Heart left ventricle (tissue), 16 donors: ENCODE measurements at regions not wholly inside any gene's neighbourhood (a gene's known extent, or its start where the extent isn't known, plus 50 kb on each side); places are given as distances from the start of the nearest gene placed in this dataset.

ENCODE experiments used
- ATAC-seq, 4 donors: fragments of 200-7000 bp; cut with Tn5 transposase; one replicate each; pipeline ENCODE4 v1.9.1; 2020 to 2022; ENCODE audit warnings: moderate library complexity in 4 of 4, mild to moderate bottlenecking in 3 of 4, moderate number of reproducible peaks in 1 of 4
- DNase-seq, 5 donors: peaks; one replicate each; pipeline ENCODE4 v3.0.0-alpha.2; 2020
- H3K27ac ChIP-seq, 12 donors: fragments of 200-600 bp; sonication (generic) in 4 of 12; one replicate each; pipeline versions ENCODE4 v1.5.0 to v1.8.0; 2016 to 2022; ENCODE audit warnings: mild to moderate bottlenecking in 2 of 12
- H3K27me3 ChIP-seq, 9 donors: fragments of 200-600 bp; sonication (generic) in 2 of 9; one replicate each; pipeline versions ENCODE4 v1.5.1 to v1.8.0; 2016 to 2022; ENCODE audit warnings: mild to moderate bottlenecking in 3 of 9
- H3K36me3 ChIP-seq, 9 donors: fragments of 200-600 bp; sonication (generic) in 2 of 9; one replicate each; pipeline versions ENCODE4 v1.5.0 to v1.8.0; 2018 to 2022; ENCODE audit warnings: mild to moderate bottlenecking in 2 of 9
- H3K4me1 ChIP-seq, 12 donors: fragments of 200-600 bp; sonication (generic) in 4 of 12; one replicate each; pipeline versions ENCODE4 v1.5.0 to v1.8.0; 2016 to 2022; ENCODE audit warnings: mild to moderate bottlenecking in 3 of 12
- H3K4me3 ChIP-seq, 12 donors: fragments of 200-600 bp; sonication (generic) in 4 of 12; one replicate each; pipeline versions ENCODE4 v1.5.0 to v1.8.0; 2017 to 2022; ENCODE audit warnings: mild to moderate bottlenecking in 9 of 12, moderate library complexity in 4 of 12
- H3K9me3 ChIP-seq, 12 donors: fragments of 200-600 bp; sonication (generic) in 4 of 12; one replicate each; pipeline versions ENCODE4 v1.5.0 to v1.8.0; 2016 to 2022; ENCODE audit warnings: mild to moderate bottlenecking in 1 of 12
- POLR2A ChIP-seq, 2 donors: fragments of 450-650 bp; IDR thresholded peaks; one replicate each; pipeline ENCODE4 v1.6.1; 2017; ENCODE audit warnings: antibody characterized with exemption in 2 of 2, mild to moderate bottlenecking in 2 of 2, moderate library complexity in 2 of 2
- WGBS, 4 donors: extraction: QIAGEN DNeasy Blood & Tissue Kit in 2 of 4; methylation state at CpG; one replicate each; pipeline versions ENCODE4 v1.1.5 to v1.1.7; 2013 to 2018; 5-methylcytosine and 5-hydroxymethylcytosine counted together
- intact Hi-C, 10 donors: fragments of 100-400 bp; cut with DNase I; formaldehyde crosslinking; loops; one replicate each; pipeline versions ENCODE4 v1.11.1 to v1.14.2; 2022
- TF ChIP-seq, protein P1 (sequence below), 12 donors: fragments of 200-600 bp; sonication (generic) in 4 of 12; IDR thresholded peaks; one replicate each; pipeline versions ENCODE4 v1.5.0 to v1.8.0; 2018 to 2022; ENCODE audit warnings: antibody characterized with exemption in 12 of 12, mild to moderate bottlenecking in 5 of 12
- donor health status: ischemic (EF 13 %, LVEDD 7.1; RV severe dilation, severe dysfunction).
- donor health status: healthy with polysubstance abuse.
- donor health status: DM: no; HTN: yes; CAD: no.
- donor health status: DM: no; HTN: no; CAD: no.
- donor health status: ischemic (EF 25% LVEDD 6.9; RV normal size, moderate dysfunction).
- donor health status: ischemic (EF 25% LVEDD 5.7; RV mildly dilated, moderate dysfunction).
- donor health status: healthy.
- donor health status: DM: yes; HTN: yes; CAD: no.
- donor health status: ischemic (EF 35%, LVEDD 5.7; RV mildly dilated, moderate dysfunction).
- donor health status: nonischemic (EF 11% LVEDD 7.7; RV severe dilation, severe dysfunction).
- donor health status: DM: yes; HTN: yes; CAD: no.
- donor health status: PGD.
- donor health status: ischemic (EF 29% LVEDD 5.4; RV normal size, mild dysfunction).
- donor health status: nonischemic (EF 23%, LVEDD 6.1; RV moderate dilation, normal function).

DNA sequence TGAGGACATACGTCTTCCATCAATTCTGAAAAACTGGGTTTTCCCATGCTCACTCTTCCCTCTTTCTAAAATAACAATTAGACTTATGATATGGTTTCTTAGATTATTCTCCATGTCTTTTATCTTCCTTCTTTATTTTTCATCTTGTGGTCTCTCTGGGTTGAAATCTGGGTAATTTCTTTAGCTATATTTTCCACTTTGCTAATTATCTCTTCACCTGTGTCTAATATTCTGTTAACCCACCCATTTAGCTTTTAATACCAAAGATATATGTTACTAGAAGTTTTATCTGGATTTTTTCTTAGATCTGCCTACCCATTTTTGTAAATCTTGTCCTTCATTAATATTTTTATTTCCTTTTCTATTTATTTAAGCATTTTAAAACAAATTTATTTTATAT lies 121.8 kb downstream of the TENT5A start:
- no peaks in the 10 kb centered on the region for H3K27me3 ChIP-seq
- H3K36me3 ChIP-seq, result no peaks in the 10 kb centered on the region
- 78 to 87% (median 82%) methylated on average over 1 of the region's 1 CpG for WGBS, 4 donors
- no peaks in the 10 kb centered on the region for H3K4me1 ChIP-seq
- H3K27ac ChIP-seq, result no peak overlapping the region
- intact Hi-C loops, result no loop called here
- ATAC-seq (no peak), DNase-seq (no peak)
- no peak overlapping the region for H3K4me3 ChIP-seq
- TF ChIP-seq POLR2A (IDR thresholded peaks at IDR 0.05), result no peak
- TF ChIP-seq, protein P1, sequence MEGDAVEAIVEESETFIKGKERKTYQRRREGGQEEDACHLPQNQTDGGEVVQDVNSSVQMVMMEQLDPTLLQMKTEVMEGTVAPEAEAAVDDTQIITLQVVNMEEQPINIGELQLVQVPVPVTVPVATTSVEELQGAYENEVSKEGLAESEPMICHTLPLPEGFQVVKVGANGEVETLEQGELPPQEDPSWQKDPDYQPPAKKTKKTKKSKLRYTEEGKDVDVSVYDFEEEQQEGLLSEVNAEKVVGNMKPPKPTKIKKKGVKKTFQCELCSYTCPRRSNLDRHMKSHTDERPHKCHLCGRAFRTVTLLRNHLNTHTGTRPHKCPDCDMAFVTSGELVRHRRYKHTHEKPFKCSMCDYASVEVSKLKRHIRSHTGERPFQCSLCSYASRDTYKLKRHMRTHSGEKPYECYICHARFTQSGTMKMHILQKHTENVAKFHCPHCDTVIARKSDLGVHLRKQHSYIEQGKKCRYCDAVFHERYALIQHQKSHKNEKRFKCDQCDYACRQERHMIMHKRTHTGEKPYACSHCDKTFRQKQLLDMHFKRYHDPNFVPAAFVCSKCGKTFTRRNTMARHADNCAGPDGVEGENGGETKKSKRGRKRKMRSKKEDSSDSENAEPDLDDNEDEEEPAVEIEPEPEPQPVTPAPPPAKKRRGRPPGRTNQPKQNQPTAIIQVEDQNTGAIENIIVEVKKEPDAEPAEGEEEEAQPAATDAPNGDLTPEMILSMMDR (IDR thresholded peaks at IDR 0.05), result no peak
- peaks cover 0 to 40% (median 19%) of the 10 kb centered on the region in 12 donors for H3K9me3 ChIP-seq

DNA sequence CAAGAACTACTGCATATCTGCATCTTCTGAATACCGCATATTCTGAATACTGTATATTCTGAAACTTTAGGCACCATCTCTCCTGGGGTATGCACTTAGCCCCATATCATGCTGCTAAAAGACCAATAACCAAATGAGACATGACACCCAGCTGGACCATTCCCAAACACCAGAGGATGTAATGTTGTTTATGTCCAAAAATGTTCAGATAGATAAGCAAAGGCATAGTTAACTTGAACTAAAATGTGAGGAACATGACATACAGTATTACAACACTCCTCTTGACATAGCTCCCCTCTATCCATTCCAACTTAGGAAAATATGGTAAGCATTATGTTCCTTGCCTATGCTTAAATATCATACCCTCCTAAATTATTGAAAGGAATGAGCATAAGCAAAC lies 127.3 kb downstream of the TENT5A start:
- WGBS, 4 donors, result 91 to 100% (median 96%) methylated on average over 1 of the region's 1 CpG
- Histone ChIP-seq H3K27me3 (no peaks in the 10 kb centered on the region), H3K4me3 (no peak overlapping the region), H3K36me3 (no peaks in the 10 kb centered on the region), H3K9me3 (peaks cover 0 to 26% (median 9%) of the 10 kb centered on the region in 12 donors), H3K27ac (no peak overlapping the region), H3K4me1 (peaks cover 0 to 6% (median 0%) of the 10 kb centered on the region in 12 donors)
- intact Hi-C loops, result no loop called here
- DNase-seq (no peak), ATAC-seq (no peak)
- TF ChIP-seq, protein P1 (IDR thresholded peaks at IDR 0.05), result no peak
- TF ChIP-seq POLR2A (IDR thresholded peaks at IDR 0.05), result no peak

DNA sequence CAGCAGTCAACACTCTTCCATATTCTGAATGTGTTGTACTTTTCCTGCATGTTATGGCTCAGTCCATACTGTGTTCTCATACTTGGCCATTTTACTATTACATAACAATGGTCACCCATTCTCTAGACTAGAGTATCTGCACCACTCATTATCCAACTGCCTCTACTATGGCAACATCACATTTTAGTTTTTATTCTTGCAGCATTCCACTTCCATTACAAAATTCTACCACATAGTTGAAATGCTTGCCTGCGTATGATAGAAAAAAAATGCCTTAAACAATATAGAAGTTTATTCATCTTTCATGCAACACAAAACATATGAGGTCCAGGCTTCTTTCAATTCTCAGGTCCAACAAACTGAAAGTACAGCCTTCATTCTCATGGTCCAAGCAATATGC lies 128.0 kb downstream of the TENT5A start:
- ATAC-seq (no peak), DNase-seq (no peak)
- Histone ChIP-seq H3K36me3 (no peaks in the 10 kb centered on the region), H3K4me1 (peaks cover 0 to 6% (median 0%) of the 10 kb centered on the region in 12 donors), H3K4me3 (no peak overlapping the region), H3K27me3 (no peaks in the 10 kb centered on the region), H3K27ac (no peak overlapping the region), H3K9me3 (peaks cover 0 to 18% (median 4%) of the 10 kb centered on the region in 12 donors)
- WGBS, 4 donors, result 91 to 96% (median 92%) methylated on average over 1 of the region's 1 CpG
- no peak for TF ChIP-seq POLR2A (IDR thresholded peaks at IDR 0.05)
- TF ChIP-seq, protein P1 (IDR thresholded peaks at IDR 0.05), result no peak
- intact Hi-C loops, result no loop called here

DNA sequence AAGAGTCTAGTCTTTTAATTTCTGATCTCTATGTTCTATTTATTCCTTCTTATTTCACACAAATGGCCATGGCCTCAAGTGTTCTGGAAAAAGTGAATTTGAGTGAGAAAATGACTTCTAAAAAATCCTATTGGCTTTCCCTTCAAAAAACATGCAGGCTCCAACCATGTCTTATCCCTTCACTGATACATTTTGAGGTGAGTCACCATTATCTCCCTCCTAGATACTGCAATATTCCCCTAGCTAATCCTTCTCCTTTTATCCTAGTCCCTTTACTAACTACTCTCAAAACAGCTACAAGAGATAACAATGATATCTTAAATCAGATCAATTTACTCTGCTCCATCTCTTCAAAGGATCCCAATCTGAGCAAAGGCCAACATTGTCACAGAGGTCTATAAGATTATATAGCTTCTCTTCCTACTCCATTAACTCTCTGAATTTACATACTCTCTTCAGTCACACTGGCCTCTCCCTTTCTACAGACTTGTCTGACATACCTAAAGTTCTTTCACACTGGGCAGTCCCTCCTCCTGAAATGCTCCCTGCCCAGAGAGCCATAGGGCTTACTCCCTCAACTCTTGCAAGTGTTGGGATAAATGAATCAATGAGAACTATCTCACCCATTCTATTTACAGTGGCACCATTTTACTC lies 129.2 kb downstream of the TENT5A start:
- Histone ChIP-seq H3K9me3 (peaks cover 0 to 6% (median 0%) of the 10 kb centered on the region in 12 donors), H3K36me3 (no peaks in the 10 kb centered on the region), H3K27ac (no peak overlapping the region), H3K4me1 (peaks cover 0 to 6% (median 0%) of the 10 kb centered on the region in 12 donors), H3K4me3 (no peak overlapping the region), H3K27me3 (no peaks in the 10 kb centered on the region)
- TF ChIP-seq, protein P1 (IDR thresholded peaks at IDR 0.05), result no peak
- TF ChIP-seq POLR2A (IDR thresholded peaks at IDR 0.05), result no peak
- intact Hi-C loops, result no loop called here
- DNase-seq, result no peak
- ATAC-seq, result no peak
